ENCODE measurements at regions not wholly inside any gene's neighbourhood (a gene's known extent, or its start where the extent isn't known, plus 50 kb on each side); places are given as distances from the start of the nearest gene placed in this dataset.

DNA sequence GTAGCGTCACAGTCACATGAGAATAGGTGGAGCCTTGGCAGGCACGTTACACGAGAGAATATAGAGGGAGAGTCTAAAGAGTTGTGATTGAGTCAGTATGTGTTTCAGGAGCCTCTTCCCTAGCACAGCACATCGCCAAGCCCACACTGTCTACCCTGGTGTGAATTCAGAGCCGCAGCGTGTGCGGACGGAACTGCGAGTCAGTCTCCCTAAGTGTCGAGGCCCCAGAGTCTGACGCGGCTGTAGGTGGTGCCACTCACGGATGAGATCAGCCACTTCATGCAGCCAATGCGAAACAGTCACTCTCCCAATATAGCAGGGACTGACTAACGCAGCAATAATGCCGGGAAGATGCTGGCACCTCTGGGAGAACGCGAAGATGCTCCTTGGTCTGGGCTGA is 587.3 kb upstream of the ID2 start:
- ChIA-PET POLR2A (no interaction called here), CTCF (no interaction called here)
- no peak for DNase-seq (ENCODE audit: low read depth, low spot score)
- no peak overlapping the region for H3K4me3 ChIP-seq (ENCODE audit: low read depth, low read length)
- TF ChIP-seq CTCF (IDR thresholded peaks at IDR 0.05; ENCODE audit: insufficient read depth, low read length, missing control alignments) = no peak

GRCh38 chr2:8095978-8096377 is 585.9 kb upstream of the ID2 start:
- ChIA-PET POLR2A (interaction anchor here (1.1 kb wide), 1 partner anchor 586 kb away, joined by 3 read pairs; the partner anchor contains the start of gene ID2), CTCF (interaction anchor here (1.2 to 1.8 kb wide), 3 partner anchors 8 to 25 kb away, joined by 3 to 6 read pairs (median 3); no protein-coding TSS in a partner anchor)
- DNase-seq (ENCODE audit: low read depth, low spot score) = no peak
- no peak for TF ChIP-seq CTCF (IDR thresholded peaks at IDR 0.05; ENCODE audit: insufficient read depth, low read length, missing control alignments)
- H3K4me3 ChIP-seq (ENCODE audit: low read depth, low read length) = no peak overlapping the region

DNA sequence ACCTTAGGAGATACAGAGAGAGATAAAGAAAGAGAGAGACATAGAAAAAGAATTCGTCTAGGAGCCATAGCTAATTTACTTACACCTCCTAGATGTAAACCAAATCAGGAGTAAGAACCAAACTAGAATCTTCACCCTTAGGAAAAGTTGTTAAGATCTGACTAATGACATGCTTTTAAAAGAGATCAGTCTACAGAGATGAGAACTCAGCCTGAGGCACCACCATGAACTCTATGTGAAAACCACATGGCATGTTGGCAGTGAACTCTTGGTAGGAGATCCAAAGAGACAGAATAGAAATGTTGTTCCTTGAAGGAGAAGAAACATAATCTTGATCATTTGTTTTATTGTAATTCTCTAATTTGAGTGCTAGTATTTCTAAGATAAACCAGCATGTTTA is 585.4 kb upstream of the ID2 start:
- ChIA-PET POLR2A (interaction anchor here (1.1 kb wide), 1 partner anchor 585 kb away, joined by 3 read pairs; the partner anchor contains the start of gene ID2), CTCF (interaction anchor here (0.6 to 1.8 kb wide), 4 partner anchors 9 to 32 kb away, joined by 3 to 6 read pairs (median 3); no protein-coding TSS in a partner anchor)
- no peak for TF ChIP-seq CTCF (IDR thresholded peaks at IDR 0.05; ENCODE audit: insufficient read depth, low read length, missing control alignments)
- no peak for DNase-seq (ENCODE audit: low read depth, low spot score)
- no peak overlapping the region for H3K4me3 ChIP-seq (ENCODE audit: low read depth, low read length)

GRCh38 chr2:8098476-8099266 is 583.2 kb upstream of the ID2 start:
- DNase-seq (ENCODE audit: low read depth, low spot score) = no peak
- ChIA-PET POLR2A (no interaction called here), CTCF (no interaction called here)
- no peak for TF ChIP-seq CTCF (IDR thresholded peaks at IDR 0.05; ENCODE audit: insufficient read depth, low read length, missing control alignments)
- H3K4me3 ChIP-seq (ENCODE audit: low read depth, low read length) = no peak overlapping the region

- no peak overlapping the region for H3K4me3 ChIP-seq (ENCODE audit: low read depth, low read length)
- DNase-seq (ENCODE audit: low read depth, low spot score) = no peak
- POLR2A ChIA-PET = no interaction called here
- CTCF ChIA-PET = no interaction called here
- no peak for TF ChIP-seq CTCF (IDR thresholded peaks at IDR 0.05; ENCODE audit: insufficient read depth, low read length, missing control alignments)
Observed at GRCh38 chr2:8099267-8099582, 582.6 kb upstream of the ID2 start.

GRCh38 chr2:8101614-8102277 is 580.1 kb upstream of the ID2 start:
- DNase-seq (ENCODE audit: low read depth, low spot score) = no peak
- H3K4me3 ChIP-seq (ENCODE audit: low read depth, low read length) = no peak overlapping the region
- no peak for TF ChIP-seq CTCF (IDR thresholded peaks at IDR 0.05; ENCODE audit: insufficient read depth, low read length, missing control alignments)
- CTCF ChIA-PET = no interaction called here
- POLR2A ChIA-PET = no interaction called here
